ENCODE measurements at regions not wholly inside any gene's neighbourhood (a gene's known extent, or its start where the extent isn't known, plus 50 kb on each side); places are given as distances from the start of the nearest gene placed in this dataset.

DNA sequence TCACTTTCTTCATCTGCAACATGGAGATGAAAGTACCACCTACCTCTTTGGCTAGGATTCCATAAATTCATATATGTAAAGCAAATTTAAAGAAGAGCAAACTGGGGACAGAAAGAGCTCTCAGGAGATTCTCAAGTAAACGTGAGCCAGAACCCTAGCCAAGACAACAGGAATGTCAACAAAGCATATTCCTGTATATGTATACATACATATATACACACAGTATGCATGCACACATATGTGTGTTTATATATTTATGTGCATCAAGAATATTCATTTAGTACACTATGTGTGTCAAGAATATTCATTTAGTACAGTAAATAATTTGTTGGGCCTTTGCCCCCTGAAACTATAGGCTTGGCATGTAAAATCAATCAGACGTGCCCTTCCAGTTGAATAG, 574.4 kb upstream of the KLHL29 start:
- TF ChIP-seq EZH2phosphoT487 (IDR thresholded peaks at IDR 0.05) (no peak), CTCF (IDR thresholded peaks at IDR 0.05) (no peak), EZH2 (IDR thresholded peaks at IDR 0.05) (no peak)
- H3K9me3 ChIP-seq (ENCODE audit: low read depth), result no peaks in the 10 kb centered on the region
- H3K79me2 ChIP-seq (ENCODE audit: low read depth), result no peaks in the 10 kb centered on the region
- H3K27ac ChIP-seq, result no peak overlapping the region
- no peak overlapping the region for H2AFZ ChIP-seq (replicated peaks)
- H4K20me1 ChIP-seq (ENCODE audit: low read depth), result no peaks in the 10 kb centered on the region
- no peaks in the 10 kb centered on the region for H3K36me3 Mint-ChIP-seq
- H3F3A ChIP-seq (ENCODE audit: low read depth), result no peaks in the 10 kb centered on the region
- no peak overlapping the region for H3K27ac Mint-ChIP-seq
- no peak overlapping the region for H3K9ac ChIP-seq
- H3K9me3 Mint-ChIP-seq, result peaks cover 22% of the 10 kb centered on the region
- no peaks in the 10 kb centered on the region for H3K4me1 Mint-ChIP-seq
- DNase-seq (ENCODE audit: low spot score), result no peak
- H3K27me3 Mint-ChIP-seq (ENCODE audit: insufficient read depth, low read depth), result peaks cover 4% of the 10 kb centered on the region
- H3K27me3 ChIP-seq, result no peaks in the 10 kb centered on the region
- no peaks in the 10 kb centered on the region for H3K4me1 ChIP-seq
- no peak overlapping the region for H3K4me3 ChIP-seq
- no peak overlapping the region for H3K4me3 Mint-ChIP-seq
- H3K36me3 ChIP-seq, result no peaks in the 10 kb centered on the region
- no peak overlapping the region for H3K4me2 ChIP-seq

DNA sequence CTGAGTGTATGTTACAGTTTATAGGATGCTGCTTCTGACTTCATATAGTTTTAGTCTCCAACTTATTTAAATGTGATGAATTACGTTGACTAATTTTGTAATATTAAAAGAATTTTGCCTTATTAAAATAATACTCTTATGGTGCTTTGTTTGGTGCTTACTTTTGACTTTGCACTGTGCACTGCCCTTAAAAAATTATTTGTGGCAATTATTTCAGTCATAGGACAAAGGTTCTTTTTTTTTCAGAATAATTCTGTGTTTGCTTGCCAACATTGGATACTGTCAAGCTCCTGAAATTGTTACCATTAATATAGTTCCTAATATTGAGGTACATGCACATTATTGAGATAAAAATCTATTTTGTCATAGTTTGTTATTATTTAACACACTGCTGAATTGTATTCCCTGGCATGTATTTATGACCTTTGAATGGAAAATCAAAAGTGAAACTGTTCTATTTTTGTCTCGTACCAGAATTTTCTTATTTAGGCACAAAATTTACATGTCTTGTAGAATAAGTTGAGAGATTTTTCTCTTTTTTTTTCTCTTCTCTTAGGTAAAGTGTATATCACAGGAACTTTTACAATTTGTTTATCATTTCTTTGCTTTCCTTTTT, 572.8 kb upstream of the KLHL29 start:
- no peak for TF ChIP-seq EZH2 (IDR thresholded peaks at IDR 0.05)
- TF ChIP-seq EZH2phosphoT487 (IDR thresholded peaks at IDR 0.05), result no peak
- TF ChIP-seq CTCF (IDR thresholded peaks at IDR 0.05), result no peak
- H3K9me3 ChIP-seq (ENCODE audit: low read depth), result no peaks in the 10 kb centered on the region
- H3K9me3 Mint-ChIP-seq, result peaks cover 8% of the 10 kb centered on the region
- DNase-seq (ENCODE audit: low spot score), result no peak
- no peaks in the 10 kb centered on the region for H3K36me3 Mint-ChIP-seq
- H3K36me3 ChIP-seq, result no peaks in the 10 kb centered on the region
- no peaks in the 10 kb centered on the region for H3K4me1 ChIP-seq
- H3K79me2 ChIP-seq (ENCODE audit: low read depth), result no peaks in the 10 kb centered on the region
- H3K4me3 ChIP-seq, result no peak overlapping the region
- H3K27ac Mint-ChIP-seq, result no peak overlapping the region
- H3K4me2 ChIP-seq, result no peak overlapping the region
- no peak overlapping the region for H3K4me3 Mint-ChIP-seq
- no peaks in the 10 kb centered on the region for H3K27me3 ChIP-seq
- no peak overlapping the region for H2AFZ ChIP-seq (replicated peaks)
- no peaks in the 10 kb centered on the region for H3F3A ChIP-seq (ENCODE audit: low read depth)
- no peaks in the 10 kb centered on the region for H3K27me3 Mint-ChIP-seq (ENCODE audit: insufficient read depth, low read depth)
- H3K27ac ChIP-seq, result no peak overlapping the region
- no peak overlapping the region for H3K9ac ChIP-seq
- H3K4me1 Mint-ChIP-seq, result no peaks in the 10 kb centered on the region
- no peaks in the 10 kb centered on the region for H4K20me1 ChIP-seq (ENCODE audit: low read depth)

DNA sequence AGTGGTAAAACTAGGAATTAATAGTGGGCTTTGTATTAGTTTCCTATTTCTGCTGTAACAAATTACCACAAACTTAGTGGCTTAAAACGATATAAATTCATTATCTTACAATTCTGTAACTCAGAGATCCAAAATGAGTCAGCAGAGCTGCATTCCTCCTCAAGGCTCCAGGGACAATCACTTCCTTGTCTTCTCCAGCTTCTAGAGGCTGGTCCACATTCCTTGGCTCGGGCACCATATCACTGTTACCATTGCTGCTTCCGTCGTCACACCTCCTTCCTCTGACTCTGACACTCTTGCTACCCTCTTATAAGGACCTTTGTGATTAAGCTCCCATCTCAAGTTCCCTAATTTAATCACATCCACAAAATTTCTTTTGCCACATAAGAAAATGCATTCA, 567.8 kb upstream of the KLHL29 start:
- TF ChIP-seq EZH2phosphoT487 (IDR thresholded peaks at IDR 0.05) (no peak), EZH2 (IDR thresholded peaks at IDR 0.05) (no peak), CTCF (IDR thresholded peaks at IDR 0.05) (no peak)
- Histone ChIP-seq H4K20me1 (ENCODE audit: low read depth) (no peaks in the 10 kb centered on the region), H3K27ac (no peak overlapping the region), H3K4me1 (no peaks in the 10 kb centered on the region), H3K4me3 (no peak overlapping the region), H3K36me3 (no peaks in the 10 kb centered on the region), H2AFZ (replicated peaks) (no peak overlapping the region), H3K9me3 (ENCODE audit: low read depth) (no peaks in the 10 kb centered on the region), H3K9ac (no peak overlapping the region), H3K79me2 (ENCODE audit: low read depth) (no peaks in the 10 kb centered on the region), H3K27me3 (no peaks in the 10 kb centered on the region), H3K4me2 (no peak overlapping the region), H3F3A (ENCODE audit: low read depth) (no peaks in the 10 kb centered on the region)
- no peaks in the 10 kb centered on the region for H3K36me3 Mint-ChIP-seq
- no peak overlapping the region for H3K4me3 Mint-ChIP-seq
- no peaks in the 10 kb centered on the region for H3K4me1 Mint-ChIP-seq
- no peaks in the 10 kb centered on the region for H3K27me3 Mint-ChIP-seq (ENCODE audit: insufficient read depth, low read depth)
- no peaks in the 10 kb centered on the region for H3K9me3 Mint-ChIP-seq
- no peak for DNase-seq (ENCODE audit: low spot score)
- no peak overlapping the region for H3K27ac Mint-ChIP-seq
